NCI-H2227 (cell line): ENCODE measurements at regions not wholly inside any gene's neighbourhood (a gene's known extent, or its start where the extent isn't known, plus 50 kb on each side); places are given as distances from the start of the nearest gene placed in this dataset.

Experiments used
- DNase-seq: peaks from one replicate; lab custom pipeline; 2025; ENCODE audit not compliant: unreplicated experiment; lab: John Stamatoyannopoulos, UW

- no peak for DNase-seq
Observed at GRCh38 chr1:192713921-192714320, 78.0 kb downstream of the RGS13 start.

- no peak for DNase-seq
Observed at GRCh38 chr1:192724670-192725069, 84.2 kb upstream of the RGS2 start.

- peak; percentile 29 for DNase-seq
Observed at GRCh38 chr1:192726820-192727504, 81.9 kb upstream of the RGS2 start.

GRCh38 chr1:192729500-192729899, 79.3 kb upstream of the RGS2 start:
- no peak for DNase-seq

- DNase-seq = no peak
Observed at GRCh38 chr1:192730198-192730597, 78.6 kb upstream of the RGS2 start.

GRCh38 chr1:192732787-192733186, 76.1 kb upstream of the RGS2 start:
- DNase-seq = no peak

GRCh38 chr1:192735298-192735915, 73.4 kb upstream of the RGS2 start:
- DNase-seq = no peak

GRCh38 chr1:192737306-192737705, 71.5 kb upstream of the RGS2 start:
- DNase-seq = no peak

GRCh38 chr1:192739476-192740184, 69.2 kb upstream of the RGS2 start:
- DNase-seq = peak; percentile 10

GRCh38 chr1:192740214-192740613, 68.6 kb upstream of the RGS2 start:
- DNase-seq = no peak

GRCh38 chr1:192741095-192741494, 67.7 kb upstream of the RGS2 start:
- DNase-seq = no peak

- no peak for DNase-seq
Observed at GRCh38 chr1:192747301-192747700, 61.5 kb upstream of the RGS2 start.

GRCh38 chr1:192747943-192748342, 60.9 kb upstream of the RGS2 start:
- no peak for DNase-seq

GRCh38 chr1:192749349-192749748, 59.5 kb upstream of the RGS2 start:
- DNase-seq = no peak

GRCh38 chr1:192751260-192751659, 57.6 kb upstream of the RGS2 start:
- no peak for DNase-seq

- DNase-seq = no peak
Observed at GRCh38 chr1:192756314-192756713, 52.5 kb upstream of the RGS2 start.

GRCh38 chr1:192756847-192757246, 52.0 kb upstream of the RGS2 start:
- no peak for DNase-seq

- no peak for DNase-seq
Observed at GRCh38 chr1:192758492-192758891, 50.3 kb upstream of the RGS2 start.
